ENCODE measurements at regions not wholly inside any gene's neighbourhood (a gene's known extent, or its start where the extent isn't known, plus 50 kb on each side); places are given as distances from the start of the nearest gene placed in this dataset.

DNA sequence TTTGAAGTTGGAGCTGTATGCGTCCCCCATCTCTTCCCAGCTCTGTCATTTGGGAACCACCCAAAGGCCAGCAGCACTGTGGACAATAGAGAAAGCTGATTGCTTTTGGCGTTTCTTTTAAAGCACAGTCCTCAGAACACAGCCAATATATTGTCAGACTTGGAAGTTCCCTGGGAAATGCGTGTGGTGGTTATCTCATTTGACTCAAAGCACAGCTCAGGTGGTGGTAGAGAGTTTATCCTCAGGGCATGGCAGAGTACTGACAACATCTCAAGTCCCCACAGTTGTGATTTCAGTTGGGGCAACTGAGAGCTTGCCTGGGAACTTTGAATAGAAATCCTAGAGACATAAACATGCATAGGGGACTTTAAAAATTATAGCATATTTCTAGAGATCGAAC, 601.3 kb downstream of the ETS1 start:
- Histone ChIP-seq H3K9ac (ENCODE audit: low read length) (no peak overlapping the region), H3K36me3 (ENCODE audit: insufficient read depth, low read length) (no peaks in the 10 kb centered on the region), H3K79me2 (replicated peaks; ENCODE audit: insufficient read depth, low read length) (no peaks in the 10 kb centered on the region), H2AFZ (ENCODE audit: low read depth, low read length) (no peak overlapping the region), H3F3A (ENCODE audit: insufficient read depth, low read length, poor library complexity, severe bottlenecking) (no peaks in the 10 kb centered on the region), H3K4me2 (ENCODE audit: low read length) (no peak overlapping the region), H3K9me2 (ENCODE audit: insufficient read depth, low read length) (no peaks in the 10 kb centered on the region), H3K27me3 (ENCODE audit: insufficient read depth, low read depth, low read length) (no peaks in the 10 kb centered on the region), H3K4me3 (ENCODE audit: low read length) (no peak overlapping the region), H4K20me1 (ENCODE audit: insufficient read depth) (no peaks in the 10 kb centered on the region), H3K9me3 (ENCODE audit: low read length) (no peaks in the 10 kb centered on the region), H3K27ac (ENCODE audit: low read length) (no peak overlapping the region)
- TF ChIP-seq, protein P1, sequence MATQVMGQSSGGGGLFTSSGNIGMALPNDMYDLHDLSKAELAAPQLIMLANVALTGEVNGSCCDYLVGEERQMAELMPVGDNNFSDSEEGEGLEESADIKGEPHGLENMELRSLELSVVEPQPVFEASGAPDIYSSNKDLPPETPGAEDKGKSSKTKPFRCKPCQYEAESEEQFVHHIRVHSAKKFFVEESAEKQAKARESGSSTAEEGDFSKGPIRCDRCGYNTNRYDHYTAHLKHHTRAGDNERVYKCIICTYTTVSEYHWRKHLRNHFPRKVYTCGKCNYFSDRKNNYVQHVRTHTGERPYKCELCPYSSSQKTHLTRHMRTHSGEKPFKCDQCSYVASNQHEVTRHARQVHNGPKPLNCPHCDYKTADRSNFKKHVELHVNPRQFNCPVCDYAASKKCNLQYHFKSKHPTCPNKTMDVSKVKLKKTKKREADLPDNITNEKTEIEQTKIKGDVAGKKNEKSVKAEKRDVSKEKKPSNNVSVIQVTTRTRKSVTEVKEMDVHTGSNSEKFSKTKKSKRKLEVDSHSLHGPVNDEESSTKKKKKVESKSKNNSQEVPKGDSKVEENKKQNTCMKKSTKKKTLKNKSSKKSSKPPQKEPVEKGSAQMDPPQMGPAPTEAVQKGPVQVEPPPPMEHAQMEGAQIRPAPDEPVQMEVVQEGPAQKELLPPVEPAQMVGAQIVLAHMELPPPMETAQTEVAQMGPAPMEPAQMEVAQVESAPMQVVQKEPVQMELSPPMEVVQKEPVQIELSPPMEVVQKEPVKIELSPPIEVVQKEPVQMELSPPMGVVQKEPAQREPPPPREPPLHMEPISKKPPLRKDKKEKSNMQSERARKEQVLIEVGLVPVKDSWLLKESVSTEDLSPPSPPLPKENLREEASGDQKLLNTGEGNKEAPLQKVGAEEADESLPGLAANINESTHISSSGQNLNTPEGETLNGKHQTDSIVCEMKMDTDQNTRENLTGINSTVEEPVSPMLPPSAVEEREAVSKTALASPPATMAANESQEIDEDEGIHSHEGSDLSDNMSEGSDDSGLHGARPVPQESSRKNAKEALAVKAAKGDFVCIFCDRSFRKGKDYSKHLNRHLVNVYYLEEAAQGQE (IDR thresholded peaks at IDR 0.05; ENCODE audit: borderline replicate concordance), result no peak
- no peak for TF ChIP-seq EP300 (conservative IDR thresholded peaks at IDR 0.05; ENCODE audit: poor library complexity, severe bottlenecking)
- no peak for TF ChIP-seq RAD21 (conservative IDR thresholded peaks at IDR 0.05)
- no peak for TF ChIP-seq SMC3 (conservative IDR thresholded peaks at IDR 0.05; ENCODE audit: poor library complexity)
- TF ChIP-seq, protein P2, sequence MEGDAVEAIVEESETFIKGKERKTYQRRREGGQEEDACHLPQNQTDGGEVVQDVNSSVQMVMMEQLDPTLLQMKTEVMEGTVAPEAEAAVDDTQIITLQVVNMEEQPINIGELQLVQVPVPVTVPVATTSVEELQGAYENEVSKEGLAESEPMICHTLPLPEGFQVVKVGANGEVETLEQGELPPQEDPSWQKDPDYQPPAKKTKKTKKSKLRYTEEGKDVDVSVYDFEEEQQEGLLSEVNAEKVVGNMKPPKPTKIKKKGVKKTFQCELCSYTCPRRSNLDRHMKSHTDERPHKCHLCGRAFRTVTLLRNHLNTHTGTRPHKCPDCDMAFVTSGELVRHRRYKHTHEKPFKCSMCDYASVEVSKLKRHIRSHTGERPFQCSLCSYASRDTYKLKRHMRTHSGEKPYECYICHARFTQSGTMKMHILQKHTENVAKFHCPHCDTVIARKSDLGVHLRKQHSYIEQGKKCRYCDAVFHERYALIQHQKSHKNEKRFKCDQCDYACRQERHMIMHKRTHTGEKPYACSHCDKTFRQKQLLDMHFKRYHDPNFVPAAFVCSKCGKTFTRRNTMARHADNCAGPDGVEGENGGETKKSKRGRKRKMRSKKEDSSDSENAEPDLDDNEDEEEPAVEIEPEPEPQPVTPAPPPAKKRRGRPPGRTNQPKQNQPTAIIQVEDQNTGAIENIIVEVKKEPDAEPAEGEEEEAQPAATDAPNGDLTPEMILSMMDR (IDR thresholded peaks at IDR 0.05; ENCODE audit: poor library complexity, severe bottlenecking), result no peak
- TF ChIP-seq MXI1 (conservative IDR thresholded peaks at IDR 0.05; ENCODE audit: poor library complexity, severe bottlenecking), result no peak
- TF ChIP-seq EZH2 (IDR thresholded peaks at IDR 0.05; ENCODE audit: borderline replicate concordance, insufficient read depth, low read length, poor library complexity, severe bottlenecking), result no peak
- TF ChIP-seq POLR2AphosphoS5 (IDR thresholded peaks at IDR 0.05), result no peak
- no peak for TF ChIP-seq TAF1 (IDR thresholded peaks at IDR 0.05; ENCODE audit: low read depth)

DNA sequence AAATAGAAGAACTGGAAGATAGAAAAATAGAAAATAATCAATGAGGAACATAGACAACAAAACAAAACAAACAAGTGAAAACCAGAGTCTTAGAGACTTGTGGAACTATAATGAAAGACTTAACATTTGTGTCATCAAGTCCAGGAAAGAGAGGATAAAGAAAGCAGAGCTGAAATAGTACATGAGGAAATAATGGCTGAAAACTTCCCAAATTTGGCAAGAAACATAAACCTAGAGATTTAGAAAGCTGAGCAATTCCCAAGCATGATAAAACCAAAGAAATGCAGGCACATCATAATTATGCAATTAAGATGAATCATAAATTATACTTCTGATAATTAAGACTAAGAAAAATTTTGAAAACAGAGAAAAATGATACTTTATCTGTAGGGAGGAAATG, 614.5 kb downstream of the ETS1 start:
- TF ChIP-seq POLR2AphosphoS5 (IDR thresholded peaks at IDR 0.05) (no peak), RAD21 (conservative IDR thresholded peaks at IDR 0.05) (no peak), EZH2 (IDR thresholded peaks at IDR 0.05; ENCODE audit: borderline replicate concordance, insufficient read depth, low read length, poor library complexity, severe bottlenecking) (no peak), TAF1 (IDR thresholded peaks at IDR 0.05; ENCODE audit: low read depth) (no peak), MXI1 (conservative IDR thresholded peaks at IDR 0.05; ENCODE audit: poor library complexity, severe bottlenecking) (no peak)
- TF ChIP-seq, protein P2 (IDR thresholded peaks at IDR 0.05; ENCODE audit: poor library complexity, severe bottlenecking), result no peak
- no peak overlapping the region for H3K9ac ChIP-seq (ENCODE audit: low read length)

More for the DNA sequence above, 614.5 kb downstream of the ETS1 start:
- no peaks in the 10 kb centered on the region for H3K9me2 ChIP-seq (ENCODE audit: insufficient read depth, low read length)
- no peaks in the 10 kb centered on the region for H3F3A ChIP-seq (ENCODE audit: insufficient read depth, low read length, poor library complexity, severe bottlenecking)
- H3K79me2 ChIP-seq (replicated peaks; ENCODE audit: insufficient read depth, low read length), result no peaks in the 10 kb centered on the region
- H3K27me3 ChIP-seq (ENCODE audit: insufficient read depth, low read depth, low read length), result no peaks in the 10 kb centered on the region
- no peak overlapping the region for H3K27ac ChIP-seq (ENCODE audit: low read length)
- H3K4me3 ChIP-seq (ENCODE audit: low read length), result no peak overlapping the region
- no peaks in the 10 kb centered on the region for H3K36me3 ChIP-seq (ENCODE audit: insufficient read depth, low read length)
- H3K9me3 ChIP-seq (ENCODE audit: low read length), result no peaks in the 10 kb centered on the region
- H3K4me2 ChIP-seq (ENCODE audit: low read length), result no peak overlapping the region
- H2AFZ ChIP-seq (ENCODE audit: low read depth, low read length), result no peak overlapping the region
- no peaks in the 10 kb centered on the region for H4K20me1 ChIP-seq (ENCODE audit: insufficient read depth)
